Mucosa of descending colon (tissue), 3 donors: ENCODE measurements at regions not wholly inside any gene's neighbourhood (a gene's known extent, or its start where the extent isn't known, plus 50 kb on each side); places are given as distances from the start of the nearest gene placed in this dataset.

Experiments
- ATAC-seq: fragments of 200-7000 bp; cut with Tn5 transposase; one replicate; pipeline ENCODE4 v1.9.1; 2020; ENCODE audit warnings: mild to moderate bottlenecking, moderate library complexity
- DNase-seq, 3 donors: peaks; one replicate each; pipeline ENCODE4 v3.0.0-alpha.2; 2020
- H3K36me3 ChIP-seq: fragments of 200-600 bp; one replicate; pipeline ENCODE4 v1.8.0; 2021; ENCODE audit warnings: low read depth, mild to moderate bottlenecking
- H3K4me1 ChIP-seq: fragments of 200-600 bp; one replicate; pipeline ENCODE4 v1.8.0; 2021; ENCODE audit warnings: low read depth, mild to moderate bottlenecking
- H3K4me3 ChIP-seq: fragments of 200-600 bp; one replicate; pipeline ENCODE4 v1.8.0; 2021; ENCODE audit warnings: mild to moderate bottlenecking
- H3K9me3 ChIP-seq: fragments of 200-600 bp; one replicate; pipeline ENCODE4 v1.8.0; 2021; ENCODE audit warnings: mild to moderate bottlenecking
- intact Hi-C, 2 donors: fragments of 100-400 bp; cut with DNase I in 1 of 2; cut with micrococcal nuclease in 1 of 2; formaldehyde crosslinking; loops; one replicate each; pipeline versions ENCODE4 v1.11.0 to v1.11.1; 2022; cut with DNase I, micrococcal nuclease
- TF ChIP-seq, protein P1 (sequence below): fragments of 200-600 bp; IDR thresholded peaks from one replicate; pipeline ENCODE4 v1.8.0; 2022; ENCODE audit warnings: antibody characterized with exemption, mild to moderate bottlenecking
- donor health status: DM: no; HTN: no; CAD: no; lungs with moderate emphysema.
- donor health status: DM: no; HTN: no; CAD: no.
- donor health status: DM: no; HTN: yes; CAD: no.

DNA sequence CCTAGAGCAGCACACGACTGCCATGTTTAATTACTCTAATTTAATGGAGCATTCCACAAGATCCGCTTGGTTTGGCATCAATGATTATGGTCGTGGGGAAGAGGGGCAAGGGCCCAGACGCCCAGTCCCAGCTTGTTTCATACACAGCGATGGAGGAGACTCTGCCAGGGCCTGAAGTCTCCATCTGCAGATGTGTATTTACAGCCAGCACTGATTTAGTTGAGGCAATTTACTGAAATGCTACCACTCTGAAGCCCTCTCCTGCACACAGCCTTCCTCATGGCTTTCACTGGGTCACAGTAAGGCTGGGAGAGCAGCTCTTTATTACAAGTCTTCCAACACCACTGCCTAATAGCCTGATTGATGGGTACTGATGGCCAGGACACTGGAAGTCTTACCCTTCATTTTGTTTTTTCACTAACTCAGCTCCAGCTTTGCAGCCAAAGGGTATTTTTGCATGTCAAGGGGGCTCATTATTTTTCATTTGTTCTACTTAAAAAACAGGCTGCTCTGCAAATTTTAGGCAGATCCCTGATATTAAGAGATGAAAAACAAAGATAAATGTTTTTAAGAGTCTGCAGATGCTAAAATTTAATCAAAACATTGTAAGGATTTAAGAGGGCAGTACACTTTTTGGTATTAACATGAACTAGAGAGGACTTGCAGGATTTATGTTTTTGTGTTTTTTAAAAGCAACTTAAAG is 236.3 kb downstream of the SIPA1L2 start:
- intact Hi-C loops = no loop called here
- no peak for DNase-seq
- no peaks in the 10 kb centered on the region for H3K9me3 ChIP-seq
- no peak overlapping the region for H3K4me3 ChIP-seq
- no peaks in the 10 kb centered on the region for H3K4me1 ChIP-seq
- H3K36me3 ChIP-seq = no peaks in the 10 kb centered on the region
- ATAC-seq = no peak
- TF ChIP-seq, protein P1, sequence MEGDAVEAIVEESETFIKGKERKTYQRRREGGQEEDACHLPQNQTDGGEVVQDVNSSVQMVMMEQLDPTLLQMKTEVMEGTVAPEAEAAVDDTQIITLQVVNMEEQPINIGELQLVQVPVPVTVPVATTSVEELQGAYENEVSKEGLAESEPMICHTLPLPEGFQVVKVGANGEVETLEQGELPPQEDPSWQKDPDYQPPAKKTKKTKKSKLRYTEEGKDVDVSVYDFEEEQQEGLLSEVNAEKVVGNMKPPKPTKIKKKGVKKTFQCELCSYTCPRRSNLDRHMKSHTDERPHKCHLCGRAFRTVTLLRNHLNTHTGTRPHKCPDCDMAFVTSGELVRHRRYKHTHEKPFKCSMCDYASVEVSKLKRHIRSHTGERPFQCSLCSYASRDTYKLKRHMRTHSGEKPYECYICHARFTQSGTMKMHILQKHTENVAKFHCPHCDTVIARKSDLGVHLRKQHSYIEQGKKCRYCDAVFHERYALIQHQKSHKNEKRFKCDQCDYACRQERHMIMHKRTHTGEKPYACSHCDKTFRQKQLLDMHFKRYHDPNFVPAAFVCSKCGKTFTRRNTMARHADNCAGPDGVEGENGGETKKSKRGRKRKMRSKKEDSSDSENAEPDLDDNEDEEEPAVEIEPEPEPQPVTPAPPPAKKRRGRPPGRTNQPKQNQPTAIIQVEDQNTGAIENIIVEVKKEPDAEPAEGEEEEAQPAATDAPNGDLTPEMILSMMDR = no peak

DNA sequence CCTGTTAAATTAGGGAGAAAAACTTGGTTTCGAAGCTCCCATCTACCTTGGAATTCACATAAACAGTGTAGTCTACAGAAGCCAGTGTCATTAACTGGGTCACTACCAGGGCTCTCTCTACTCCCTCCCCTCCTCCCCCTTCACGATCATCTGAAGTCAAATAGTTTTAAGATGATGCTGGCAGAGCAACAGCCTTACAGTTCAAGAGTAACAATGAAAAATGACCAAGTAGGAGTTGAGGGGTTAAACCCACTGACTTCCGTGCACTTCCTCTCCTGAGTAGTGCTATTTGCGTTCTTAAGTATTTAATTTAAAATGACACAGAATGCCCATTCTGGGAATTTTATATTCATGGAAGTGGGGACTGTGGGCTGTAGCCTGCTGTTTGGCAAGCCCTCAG is 236.9 kb downstream of the SIPA1L2 start:
- intact Hi-C loops = no loop called here
- TF ChIP-seq, protein P1 = no peak

DNA sequence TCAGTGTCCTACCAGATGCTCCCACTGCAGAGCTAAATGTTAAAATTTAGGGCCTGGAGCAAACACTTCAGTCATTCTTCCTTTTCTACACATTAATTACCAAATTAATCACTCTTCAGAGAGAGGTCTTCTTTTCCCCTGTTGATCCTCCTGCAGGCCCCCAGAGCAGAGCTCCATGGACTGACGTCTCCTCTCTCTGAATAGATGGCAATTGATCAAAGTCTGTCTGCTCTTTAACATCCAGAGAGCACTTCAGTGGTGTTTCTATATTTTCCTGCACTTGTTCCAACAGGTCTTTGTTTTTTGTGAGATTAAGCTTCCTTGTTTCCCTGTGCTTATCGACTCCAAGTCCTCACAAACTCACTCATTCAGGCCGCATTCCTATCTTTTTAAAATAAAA is 239.3 kb downstream of the SIPA1L2 start:
- H3K36me3 ChIP-seq = no peaks in the 10 kb centered on the region
- no peak for DNase-seq
- no peaks in the 10 kb centered on the region for H3K4me1 ChIP-seq
- no peak overlapping the region for H3K4me3 ChIP-seq
- no peak for ATAC-seq
- TF ChIP-seq, protein P1 = no peak
- H3K9me3 ChIP-seq = no peaks in the 10 kb centered on the region
- intact Hi-C loops = no loop called here

More for the DNA sequence above, 236.9 kb downstream of the SIPA1L2 start:
- no peaks in the 10 kb centered on the region for H3K36me3 ChIP-seq
- no peaks in the 10 kb centered on the region for H3K4me1 ChIP-seq
- H3K4me3 ChIP-seq = no peak overlapping the region
- DNase-seq (no peak), ATAC-seq (no peak)
- no peaks in the 10 kb centered on the region for H3K9me3 ChIP-seq

DNA sequence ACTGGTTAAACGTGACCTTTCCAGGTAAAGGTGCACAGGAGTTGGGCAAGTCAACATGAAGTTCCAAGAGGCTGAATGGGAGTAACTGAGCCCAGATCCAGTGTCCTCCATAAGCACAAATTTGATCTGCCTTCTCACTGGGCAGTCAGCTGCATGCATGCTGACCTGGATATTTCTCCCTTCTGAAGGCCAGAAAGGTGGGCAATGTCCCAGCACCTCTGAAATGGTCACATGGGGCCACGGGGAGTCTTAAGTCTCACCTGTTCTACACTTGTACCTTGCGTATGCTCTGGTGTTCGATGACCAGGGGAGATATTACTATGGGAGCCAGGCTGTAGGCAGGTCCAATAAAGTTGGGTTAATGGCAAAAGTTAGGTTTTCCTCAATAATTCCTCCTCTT is 240.2 kb downstream of the SIPA1L2 start:
- Histone ChIP-seq H3K4me1 (no peaks in the 10 kb centered on the region), H3K4me3 (no peak overlapping the region), H3K36me3 (no peaks in the 10 kb centered on the region), H3K9me3 (no peaks in the 10 kb centered on the region)
- DNase-seq (no peak), ATAC-seq (no peak)
- intact Hi-C loops = no loop called here
- TF ChIP-seq, protein P1 = no peak

DNA sequence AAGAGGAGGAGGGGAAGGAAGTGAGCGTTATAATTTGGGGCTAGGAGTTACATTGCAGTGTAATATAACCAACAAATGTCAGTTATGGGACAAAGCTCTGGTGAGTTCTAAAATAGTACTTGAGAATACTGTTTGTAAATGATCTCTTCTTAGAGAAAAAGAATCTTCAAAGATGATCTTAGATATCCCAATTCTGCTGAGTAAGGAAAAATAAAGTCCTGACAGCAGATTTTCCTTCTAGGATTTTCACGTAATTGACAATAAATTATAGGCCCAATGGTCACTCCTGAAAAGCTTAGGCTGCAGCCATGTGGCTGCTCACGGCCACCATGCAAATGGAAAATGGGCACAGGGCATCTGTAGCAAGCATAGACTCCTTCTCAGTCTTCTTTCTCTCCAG is 241.6 kb downstream of the SIPA1L2 start:
- ATAC-seq = no peak
- no peak for DNase-seq
- TF ChIP-seq, protein P1 = no peak
- intact Hi-C loops = no loop called here
- Histone ChIP-seq H3K9me3 (no peaks in the 10 kb centered on the region), H3K36me3 (no peaks in the 10 kb centered on the region), H3K4me3 (no peak overlapping the region), H3K4me1 (no peaks in the 10 kb centered on the region)
